Neural progenitor cell (in vitro differentiated cells): ENCODE measurements at regions not wholly inside any gene's neighbourhood (a gene's known extent, or its start where the extent isn't known, plus 50 kb on each side); places are given as distances from the start of the nearest gene placed in this dataset.

Experiments used
- DNase-seq: peaks from one replicate; pipeline ENCODE4 v3.0.0-alpha.2; 2016; ENCODE audit warnings: low spot score
- H2AFZ ChIP-seq: fragments of 200-600 bp; sonication (generic); replicated peaks from 2 replicates; pipeline ENCODE4 v1.6.1; 2016; ENCODE audit warnings: antibody characterized with exemption
- H3F3A ChIP-seq: fragments of 200-600 bp; sonication (generic); 2 replicates; pipeline ENCODE4 v1.6.1; 2016; ENCODE audit warnings: antibody characterized with exemption, low read depth
- H3K27ac ChIP-seq: fragments of 200-600 bp; sonication (generic); 2 replicates; pipeline ENCODE4 v1.5.1; 2016; ENCODE audit warnings: mild to moderate bottlenecking
- H3K27me3 ChIP-seq: fragments of 200-600 bp; sonication (generic); 2 replicates; pipeline ENCODE4 v1.6.1; 2016; ENCODE audit warnings: mild to moderate bottlenecking, moderate library complexity
- H3K36me3 ChIP-seq: fragments of 200-600 bp; sonication (generic); 2 replicates; pipeline ENCODE4 v1.5.1; 2016
- H3K4me1 ChIP-seq: fragments of 200-600 bp; sonication (generic); 2 replicates; pipeline ENCODE4 v1.6.1; 2016; ENCODE audit warnings: mixed run types
- H3K4me2 ChIP-seq: fragments of 200-600 bp; sonication (generic); 2 replicates; pipeline ENCODE4 v1.6.1; 2016
- H3K4me3 ChIP-seq: fragments of 200-600 bp; sonication (generic); 2 replicates; pipeline ENCODE4 v1.5.1; 2016
- H3K79me2 ChIP-seq: fragments of 200-600 bp; sonication (generic); 2 replicates; pipeline ENCODE4 v1.6.1; 2016; ENCODE audit warnings: low read depth
- H3K9ac ChIP-seq: fragments of 200-600 bp; sonication (generic); 2 replicates; pipeline ENCODE4 v1.6.1; 2016
- H3K9me3 ChIP-seq: fragments of 200-600 bp; sonication (generic); 2 replicates; pipeline ENCODE4 v1.5.1; 2016; ENCODE audit warnings: low read depth
- H4K20me1 ChIP-seq: fragments of 200-600 bp; sonication (generic); 2 replicates; pipeline ENCODE4 v1.6.1; 2016; ENCODE audit warnings: low read depth
- H3K27ac Mint-ChIP-seq: 3 replicates; pipeline ENCODE4 v1.8.0; 2021; ENCODE audit warnings: mixed read lengths
- H3K27me3 Mint-ChIP-seq: 2 replicates; pipeline ENCODE4 v1.8.0; 2022; ENCODE audit warnings: low read depth, mild to moderate bottlenecking, inconsistent platforms, moderate library complexity, mixed read lengths; ENCODE audit not compliant: insufficient read depth
- H3K36me3 Mint-ChIP-seq: 3 replicates; pipeline ENCODE4 v1.8.0; 2021; ENCODE audit warnings: mixed read lengths
- H3K4me1 Mint-ChIP-seq: 3 replicates; pipeline ENCODE4 v1.8.0; 2021; ENCODE audit warnings: mixed read lengths
- H3K4me3 Mint-ChIP-seq: 3 replicates; pipeline ENCODE4 v1.8.0; 2021; ENCODE audit warnings: mild to moderate bottlenecking, moderate library complexity, mixed read lengths
- H3K9me3 Mint-ChIP-seq: 3 replicates; pipeline ENCODE4 v1.8.0; 2020; ENCODE audit warnings: mixed read lengths
- CTCF ChIP-seq: fragments of 200-600 bp; sonication (generic); IDR thresholded peaks from 2 replicates; pipeline ENCODE4 v1.5.1; 2017; ENCODE audit warnings: antibody characterized with exemption, mild to moderate bottlenecking
- EZH2 ChIP-seq: fragments of 200-600 bp; sonication (generic); IDR thresholded peaks from 2 replicates; pipeline ENCODE4 v1.6.1; 2017; ENCODE audit warnings: antibody characterized with exemption, mild to moderate bottlenecking, moderate library complexity
- EZH2phosphoT487 ChIP-seq: fragments of 200-600 bp; sonication (generic); IDR thresholded peaks from 2 replicates; pipeline ENCODE4 v1.6.1; 2017; ENCODE audit warnings: antibody characterized with exemption

GRCh38 chrX:39333451-39333850 lies 532.2 kb downstream of the MID1IP1 start:
- Mint-ChIP-seq H3K4me1 (peaks cover 9% of the 10 kb centered on the region), H3K27me3 (no peaks in the 10 kb centered on the region), H3K36me3 (no peaks in the 10 kb centered on the region), H3K27ac (no peak overlapping the region), H3K9me3 (no peaks in the 10 kb centered on the region), H3K4me3 (no peak overlapping the region)
- no peak overlapping the region for H3K27ac ChIP-seq
- H3K9me3 ChIP-seq, result no peaks in the 10 kb centered on the region
- no peak overlapping the region for H3K4me3 ChIP-seq
- H3K36me3 ChIP-seq, result no peaks in the 10 kb centered on the region
- no peaks in the 10 kb centered on the region for H3F3A ChIP-seq
- DNase-seq, result no peak
- no peak overlapping the region for H3K9ac ChIP-seq
- H3K4me1 ChIP-seq, result no peaks in the 10 kb centered on the region
- no peaks in the 10 kb centered on the region for H3K27me3 ChIP-seq
- no peaks in the 10 kb centered on the region for H3K79me2 ChIP-seq
- no peak overlapping the region for H2AFZ ChIP-seq
- no peaks in the 10 kb centered on the region for H4K20me1 ChIP-seq
- no peak for TF ChIP-seq EZH2
- no peak for TF ChIP-seq EZH2phosphoT487
- no peak for TF ChIP-seq CTCF
- no peak overlapping the region for H3K4me2 ChIP-seq

GRCh38 chrX:39335513-39336235 lies 534.4 kb downstream of the MID1IP1 start:
- no peak for TF ChIP-seq EZH2phosphoT487
- TF ChIP-seq CTCF, result no peak
- TF ChIP-seq EZH2, result no peak
- Mint-ChIP-seq H3K4me3 (no peak overlapping the region), H3K27me3 (no peaks in the 10 kb centered on the region), H3K27ac (no peak overlapping the region), H3K4me1 (peaks cover 9% of the 10 kb centered on the region), H3K36me3 (no peaks in the 10 kb centered on the region), H3K9me3 (peaks cover 3% of the 10 kb centered on the region)
- Histone ChIP-seq H2AFZ (no peak overlapping the region), H3K27me3 (no peaks in the 10 kb centered on the region), H3K36me3 (no peaks in the 10 kb centered on the region), H3K4me1 (no peaks in the 10 kb centered on the region), H3K9me3 (no peaks in the 10 kb centered on the region), H3K4me2 (no peak overlapping the region), H4K20me1 (no peaks in the 10 kb centered on the region), H3K4me3 (no peak overlapping the region), H3K79me2 (no peaks in the 10 kb centered on the region), H3K9ac (no peak overlapping the region), H3F3A (no peaks in the 10 kb centered on the region), H3K27ac (no peak overlapping the region)
- DNase-seq, result no peak

- Histone ChIP-seq H3K9me3 (no peaks in the 10 kb centered on the region), H3K4me2 (no peak overlapping the region), H3F3A (no peaks in the 10 kb centered on the region), H2AFZ (no peak overlapping the region), H3K27me3 (no peaks in the 10 kb centered on the region), H3K4me3 (no peak overlapping the region), H3K4me1 (no peaks in the 10 kb centered on the region), H3K79me2 (no peaks in the 10 kb centered on the region), H3K9ac (no peak overlapping the region), H3K27ac (no peak overlapping the region), H3K36me3 (no peaks in the 10 kb centered on the region), H4K20me1 (no peaks in the 10 kb centered on the region)
- H3K36me3 Mint-ChIP-seq, result no peaks in the 10 kb centered on the region
- no peak for DNase-seq
- peaks cover 3% of the 10 kb centered on the region for H3K9me3 Mint-ChIP-seq
- TF ChIP-seq EZH2, result no peak
- H3K4me3 Mint-ChIP-seq, result no peak overlapping the region
- H3K4me1 Mint-ChIP-seq, result peaks cover 9% of the 10 kb centered on the region
- H3K27ac Mint-ChIP-seq, result no peak overlapping the region
- peaks cover 3% of the 10 kb centered on the region for H3K27me3 Mint-ChIP-seq
These were observed 535.5 kb downstream of the MID1IP1 start for GRCh38 chrX:39336671-39337311.

- Histone ChIP-seq H2AFZ (no peak overlapping the region), H4K20me1 (no peaks in the 10 kb centered on the region), H3K4me1 (no peaks in the 10 kb centered on the region), H3K9me3 (no peaks in the 10 kb centered on the region), H3K4me2 (no peak overlapping the region), H3K27ac (no peak overlapping the region), H3K79me2 (no peaks in the 10 kb centered on the region), H3F3A (no peaks in the 10 kb centered on the region), H3K36me3 (no peaks in the 10 kb centered on the region), H3K27me3 (no peaks in the 10 kb centered on the region), H3K4me3 (no peak overlapping the region), H3K9ac (no peak overlapping the region)
- Mint-ChIP-seq H3K27ac (no peak overlapping the region), H3K4me3 (no peak overlapping the region), H3K4me1 (peaks cover 9% of the 10 kb centered on the region), H3K36me3 (no peaks in the 10 kb centered on the region), H3K9me3 (peaks cover 3% of the 10 kb centered on the region), H3K27me3 (peaks cover 5% of the 10 kb centered on the region)
- DNase-seq, result peak; percentile 40
- TF ChIP-seq EZH2, result no peak
- no peak for TF ChIP-seq EZH2phosphoT487
- no peak for TF ChIP-seq CTCF
These were observed 536.2 kb downstream of the MID1IP1 start for GRCh38 chrX:39337451-39337850.
